SIG-M5 treated with dmso at 0.1 percent for 504 hours (cell line): ENCODE measurements at regions not wholly inside any gene's neighbourhood (a gene's known extent, or its start where the extent isn't known, plus 50 kb on each side); places are given as distances from the start of the nearest gene placed in this dataset.

Experiments
- DNase-seq: peaks from one replicate; lab custom pipeline; 2025; ENCODE audit not compliant: unreplicated experiment; lab: John Stamatoyannopoulos, UW

GRCh38 chr2:221064058-221064854, 507.8 kb downstream of the EPHA4 start:
- DNase-seq, result no peak

GRCh38 chr2:221064880-221065279, 507.2 kb downstream of the EPHA4 start:
- no peak for DNase-seq

- DNase-seq, result no peak
Observed at GRCh38 chr2:221068123-221068522, 504.0 kb downstream of the EPHA4 start.

- no peak for DNase-seq
Observed at GRCh38 chr2:221070106-221070505, 502.0 kb downstream of the EPHA4 start.

- no peak for DNase-seq
Observed at GRCh38 chr2:221073326-221074049, 498.6 kb downstream of the EPHA4 start.

- no peak for DNase-seq
Observed at GRCh38 chr2:221074238-221074637, 497.9 kb downstream of the EPHA4 start.

GRCh38 chr2:221075203-221075602, 496.9 kb downstream of the EPHA4 start:
- no peak for DNase-seq

GRCh38 chr2:221077251-221077650, 494.9 kb downstream of the EPHA4 start:
- no peak for DNase-seq

- no peak for DNase-seq
Observed at GRCh38 chr2:221077799-221078198, 494.3 kb downstream of the EPHA4 start.

- no peak for DNase-seq
Observed at GRCh38 chr2:221085341-221085900, 486.7 kb downstream of the EPHA4 start.

GRCh38 chr2:221085936-221086335, 486.2 kb downstream of the EPHA4 start:
- no peak for DNase-seq

- DNase-seq, result no peak
Observed at GRCh38 chr2:221087779-221088178, 484.3 kb downstream of the EPHA4 start.

GRCh38 chr2:221088506-221088905, 483.6 kb downstream of the EPHA4 start:
- no peak for DNase-seq

- no peak for DNase-seq
Observed at GRCh38 chr2:221095356-221095755, 476.7 kb downstream of the EPHA4 start.

GRCh38 chr2:221096706-221097567, 475.2 kb downstream of the EPHA4 start:
- no peak for DNase-seq

GRCh38 chr2:221097568-221097915, 474.6 kb downstream of the EPHA4 start:
- DNase-seq, result no peak

GRCh38 chr2:221097949-221098348, 474.2 kb downstream of the EPHA4 start:
- no peak for DNase-seq

GRCh38 chr2:221100467-221101089, 471.5 kb downstream of the EPHA4 start:
- DNase-seq, result no peak

- no peak for DNase-seq
Observed at GRCh38 chr2:221102896-221103688, 469.0 kb downstream of the EPHA4 start.

- DNase-seq, result no peak
Observed at GRCh38 chr2:221103930-221104329, 468.2 kb downstream of the EPHA4 start.
